ENCODE measurements at regions not wholly inside any gene's neighbourhood (a gene's known extent, or its start where the extent isn't known, plus 50 kb on each side); places are given as distances from the start of the nearest gene placed in this dataset.
"Not testable (repeated sequence)": the region's sequence is repeated elsewhere in the genome, so short reads cannot be mapped to it uniquely, and the experiment has no call there.

DNA sequence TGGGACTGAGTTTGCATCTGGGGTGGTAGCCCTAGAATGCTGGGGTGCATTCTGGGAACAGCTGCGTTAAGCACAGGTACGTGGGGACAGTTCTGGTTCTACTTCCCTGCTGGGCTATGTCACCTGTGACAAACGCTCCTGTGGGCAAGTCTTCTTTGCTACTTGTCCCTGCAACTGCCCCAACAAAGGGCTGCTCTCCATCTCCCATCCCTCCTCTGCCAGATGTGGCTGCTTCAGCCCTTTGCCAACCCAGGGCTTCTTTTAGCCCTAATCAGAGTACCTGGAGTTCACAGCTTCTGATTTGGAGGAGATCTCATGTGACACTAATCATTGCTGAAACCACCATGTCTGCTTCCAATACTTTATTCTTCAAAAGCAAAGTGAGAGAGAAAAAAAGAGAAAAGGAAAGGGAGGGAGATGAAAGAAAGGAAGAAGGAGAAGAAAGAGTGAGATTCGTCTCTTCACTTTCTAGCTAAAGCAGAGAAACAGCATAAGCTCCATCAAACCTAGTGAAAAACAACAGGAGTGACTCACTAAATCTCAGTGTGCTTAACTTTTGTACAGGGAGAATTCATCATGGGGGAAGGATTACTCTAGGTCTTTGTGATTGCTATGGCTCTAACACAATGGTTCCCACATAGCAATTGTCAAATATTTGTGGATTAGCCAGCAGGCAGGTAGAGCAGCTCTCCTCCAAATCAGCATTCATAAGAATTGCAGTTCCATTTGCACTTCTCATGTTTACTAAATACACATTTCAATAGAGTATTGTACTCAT, 174.8 kb downstream of the LRIG3 start:
- Histone ChIP-seq H3K36me3 (ENCODE audit: insufficient read depth in 1 of 2, low read depth in 1 of 2) (no peaks in the 10 kb centered on the region), H3K27me3 (ENCODE audit: insufficient read depth in 3 of 3, low read length in 2 of 3) (no peaks in the 10 kb centered on the region), H3K9me3 (no peaks in the 10 kb centered on the region), H3K4me3 (no peak overlapping the region), H3K27ac (no peak overlapping the region), H3K4me1 (no peaks in the 10 kb centered on the region)
- WGBS, 3 donors: 73 to 82% (median 74%) methylated on average over 4 of the region's 4 CpGs
- DNase-seq (no peak), ATAC-seq (no peak)
- intact Hi-C loops (cut with DNase I): no loop called here
- TF ChIP-seq CTCF (IDR thresholded peaks at IDR 0.05): no peak

DNA sequence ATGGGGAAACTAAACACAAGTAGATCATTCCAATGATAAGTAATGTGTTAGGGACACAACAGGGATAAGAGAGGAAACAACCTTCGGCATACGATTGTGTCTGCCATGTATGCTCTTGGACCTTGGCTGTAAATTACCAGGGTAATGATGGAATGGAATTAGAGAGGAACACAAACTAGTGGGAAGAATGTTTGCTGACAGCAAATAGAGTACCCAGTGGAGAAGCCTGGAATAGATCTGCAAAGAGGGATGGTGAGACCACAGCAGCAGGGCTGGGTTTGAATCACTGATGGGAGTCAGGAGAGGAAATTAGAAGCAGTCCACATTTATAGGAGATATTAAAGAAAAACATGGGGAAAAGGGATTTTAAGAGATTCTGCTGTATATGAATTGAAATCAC, 172.8 kb downstream of the LRIG3 start:
- Histone ChIP-seq H3K4me1 (no peaks in the 10 kb centered on the region), H3K27me3 (ENCODE audit: insufficient read depth in 3 of 3, low read length in 2 of 3) (no peaks in the 10 kb centered on the region), H3K36me3 (ENCODE audit: insufficient read depth in 1 of 2, low read depth in 1 of 2) (no peaks in the 10 kb centered on the region), H3K4me3 (no peak overlapping the region), H3K9me3 (no peaks in the 10 kb centered on the region), H3K27ac (no peak overlapping the region)
- no peak for TF ChIP-seq CTCF (IDR thresholded peaks at IDR 0.05)
- DNase-seq (no peak), ATAC-seq (no peak)
- WGBS, 3 donors: 63 to 77% (median 69%) methylated on average over 2 of the region's 2 CpGs
- intact Hi-C loops (cut with DNase I): no loop called here

DNA sequence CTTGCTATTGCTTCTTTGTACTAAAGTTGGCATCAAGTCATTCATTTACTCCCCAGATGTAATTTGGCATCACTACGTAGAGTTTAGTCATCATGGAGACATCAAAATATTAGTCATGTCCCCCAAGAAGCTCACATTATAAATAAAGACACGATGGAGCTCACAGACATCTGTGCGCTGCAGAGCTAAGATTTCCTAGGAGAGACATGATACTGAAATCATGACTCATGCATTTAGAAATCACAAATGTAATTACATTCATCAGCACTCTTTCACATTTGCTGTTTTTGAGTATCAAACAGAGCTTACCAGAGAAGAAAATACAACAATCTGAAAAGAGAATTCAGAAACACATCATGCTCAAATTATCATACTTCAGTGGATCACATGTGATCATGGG, 169.8 kb downstream of the LRIG3 start:
- no peak overlapping the region for H3K27ac ChIP-seq
- no peak for DNase-seq
- intact Hi-C loops (cut with DNase I): no loop called here
- no peak overlapping the region for H3K4me3 ChIP-seq
- no peaks in the 10 kb centered on the region for H3K9me3 ChIP-seq
- peak; percentile 37 to 67 (median 64) for ATAC-seq
- WGBS, 3 donors: 26 to 38% (median 34%) methylated on average over 3 of the region's 3 CpGs
- H3K4me1 ChIP-seq: no peaks in the 10 kb centered on the region
- H3K27me3 ChIP-seq (ENCODE audit: insufficient read depth in 3 of 3, low read length in 2 of 3): no peaks in the 10 kb centered on the region
- no peak for TF ChIP-seq CTCF (IDR thresholded peaks at IDR 0.05)
- H3K36me3 ChIP-seq (ENCODE audit: insufficient read depth in 1 of 2, low read depth in 1 of 2): no peaks in the 10 kb centered on the region

DNA sequence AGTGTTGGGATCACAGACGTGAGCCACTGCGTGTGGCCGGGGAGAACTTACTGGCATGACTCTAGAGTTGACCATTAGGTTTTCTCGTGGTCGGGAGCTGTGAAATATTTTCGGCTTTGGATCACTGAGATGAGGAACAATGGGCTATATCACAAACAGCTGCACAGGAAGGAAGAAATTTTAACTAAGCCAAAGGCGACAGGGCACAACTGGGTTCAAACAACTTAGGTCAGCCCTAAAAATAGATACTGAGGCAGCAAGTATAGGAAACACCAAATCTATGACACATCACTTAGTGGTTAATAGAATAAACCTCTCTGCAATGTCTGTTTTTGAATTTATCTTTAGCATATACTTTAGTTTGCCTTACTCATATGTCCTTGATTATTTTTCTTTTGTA, 162.9 kb downstream of the LRIG3 start:
- Histone ChIP-seq H3K9me3 (no peaks in the 10 kb centered on the region), H3K36me3 (ENCODE audit: insufficient read depth in 1 of 2, low read depth in 1 of 2) (no peaks in the 10 kb centered on the region), H3K27ac (no peak overlapping the region), H3K27me3 (ENCODE audit: insufficient read depth in 3 of 3, low read length in 2 of 3) (no peaks in the 10 kb centered on the region), H3K4me1 (no peaks in the 10 kb centered on the region), H3K4me3 (no peak overlapping the region)
- TF ChIP-seq CTCF (IDR thresholded peaks at IDR 0.05): no peak
- ATAC-seq: peak in 3 of 4 donors; percentile 42 to 63 (median 47)
- DNase-seq: no peak
- 44 to 66% (median 59%) methylated on average over 7 of the region's 7 CpGs for WGBS, 3 donors
- intact Hi-C loops (cut with DNase I): no loop called here

GRCh38 chr12:58759745-58760144, 160.6 kb downstream of the LRIG3 start:
- H3K4me3 ChIP-seq; H3K27me3 ChIP-seq (ENCODE audit: insufficient read depth in 3 of 3, low read length in 2 of 3); H3K9me3 ChIP-seq; H3K36me3 ChIP-seq (ENCODE audit: insufficient read depth in 1 of 2, low read depth in 1 of 2); H3K27ac ChIP-seq; DNase-seq; ATAC-seq; intact Hi-C loops (cut with DNase I); H3K4me1 ChIP-seq: not testable (repeated sequence)
- 0 to 80% (median 0%) methylated on average over 1 of the region's 1 CpG for WGBS, 3 donors
